ENCODE measurements at regions not wholly inside any gene's neighbourhood (a gene's known extent, or its start where the extent isn't known, plus 50 kb on each side); places are given as distances from the start of the nearest gene placed in this dataset.

DNA sequence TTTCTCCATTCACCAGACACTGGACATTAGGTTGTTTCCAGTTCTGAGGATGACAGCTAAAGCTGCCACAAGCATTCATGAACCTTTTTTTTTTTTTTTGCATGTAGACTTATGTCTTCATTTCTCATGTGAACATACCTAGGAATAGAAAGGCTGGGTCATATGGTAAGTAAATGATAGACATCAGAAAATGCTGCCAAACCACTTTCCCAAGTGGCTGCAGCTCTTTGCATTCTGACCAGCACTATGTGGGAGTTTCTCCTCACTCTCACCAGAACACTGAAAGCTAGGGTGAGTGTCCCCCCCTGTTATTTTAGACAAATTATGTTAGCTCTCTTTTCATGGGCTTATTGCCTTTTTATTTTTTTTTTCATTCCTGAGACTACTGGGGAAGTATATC lies 197.5 kb downstream of the OTOR start:
- no peak for DNase-seq (ENCODE audit: low read depth)

DNA sequence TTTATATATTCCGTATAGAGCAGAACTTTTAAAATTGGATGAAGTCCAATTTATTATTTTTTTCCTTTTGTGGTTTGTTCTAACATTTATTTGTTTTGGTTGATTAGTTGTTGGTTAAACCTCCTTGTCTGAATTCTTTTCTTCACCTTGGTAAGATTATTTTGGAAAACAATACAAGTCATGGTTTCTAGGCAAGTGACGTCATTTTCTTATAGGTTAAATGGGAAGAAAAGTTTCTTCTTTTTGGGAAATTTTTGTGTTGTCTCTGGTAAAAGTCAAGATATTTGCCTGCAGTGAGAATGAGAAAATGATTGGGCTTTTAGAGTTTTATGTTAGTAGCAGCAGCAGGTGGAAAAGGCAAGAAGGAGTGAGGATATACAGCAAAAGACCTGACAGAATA lies 197.9 kb downstream of the OTOR start:
- DNase-seq (ENCODE audit: low read depth), result no peak

DNA sequence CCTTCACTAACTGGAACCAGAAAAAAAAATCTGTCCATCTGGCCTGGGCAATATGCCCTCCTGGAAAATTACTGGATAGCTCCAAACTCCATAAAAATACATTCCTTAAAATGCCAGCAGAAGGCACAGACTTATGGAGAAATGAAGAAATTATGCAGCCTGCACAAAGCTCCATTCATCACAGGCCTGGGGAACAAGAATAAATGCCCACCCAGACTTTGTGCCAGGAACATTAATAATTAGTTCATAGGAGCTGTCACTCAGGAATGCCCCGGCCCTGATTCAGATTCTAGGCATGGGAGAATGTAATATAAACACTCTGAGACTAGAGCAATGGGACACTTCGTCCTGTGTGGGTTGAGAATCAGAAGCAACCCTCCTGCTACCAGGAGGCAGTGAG lies 199.3 kb downstream of the OTOR start:
- DNase-seq (ENCODE audit: low read depth), result no peak

DNA sequence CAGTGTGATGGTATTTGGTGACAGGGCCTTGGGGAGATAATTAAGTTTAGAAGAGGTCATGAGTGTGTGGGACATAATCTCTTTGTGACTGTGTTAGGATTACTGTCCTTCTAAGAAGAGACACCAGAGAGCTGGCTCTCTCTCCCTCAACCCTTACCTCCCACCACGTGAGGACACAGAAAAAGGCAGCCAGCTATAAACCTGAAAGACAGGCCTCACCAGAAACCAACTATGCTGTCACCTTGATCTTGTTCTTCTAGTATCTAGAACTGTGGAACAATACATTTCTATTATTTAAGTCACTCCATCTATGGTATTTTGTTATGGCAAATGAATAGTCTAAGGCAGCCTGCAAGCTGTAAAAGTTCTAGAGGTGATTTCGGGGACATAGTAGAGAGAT lies 203.7 kb downstream of the OTOR start:
- DNase-seq (ENCODE audit: low read depth), result no peak

DNA sequence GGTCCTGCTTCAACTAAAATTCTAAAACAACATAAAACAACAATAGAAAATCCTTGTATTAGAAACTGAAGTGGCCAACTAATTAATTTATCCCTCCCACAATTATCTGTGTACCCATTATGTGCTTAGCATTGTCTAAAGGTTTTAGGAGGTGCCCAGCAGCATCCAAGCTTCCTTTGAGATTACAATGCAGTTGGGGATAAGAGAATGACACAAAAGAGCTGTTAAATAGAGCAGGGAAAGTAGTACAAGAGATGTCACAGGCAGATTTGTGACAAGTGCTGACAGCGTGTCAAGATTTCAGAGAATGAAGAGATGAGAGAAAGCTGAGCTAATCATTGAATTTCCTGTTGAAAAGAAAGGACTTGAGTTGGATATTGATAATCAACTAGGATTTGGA lies 204.8 kb downstream of the OTOR start:
- no peak for DNase-seq (ENCODE audit: low read depth)

DNA sequence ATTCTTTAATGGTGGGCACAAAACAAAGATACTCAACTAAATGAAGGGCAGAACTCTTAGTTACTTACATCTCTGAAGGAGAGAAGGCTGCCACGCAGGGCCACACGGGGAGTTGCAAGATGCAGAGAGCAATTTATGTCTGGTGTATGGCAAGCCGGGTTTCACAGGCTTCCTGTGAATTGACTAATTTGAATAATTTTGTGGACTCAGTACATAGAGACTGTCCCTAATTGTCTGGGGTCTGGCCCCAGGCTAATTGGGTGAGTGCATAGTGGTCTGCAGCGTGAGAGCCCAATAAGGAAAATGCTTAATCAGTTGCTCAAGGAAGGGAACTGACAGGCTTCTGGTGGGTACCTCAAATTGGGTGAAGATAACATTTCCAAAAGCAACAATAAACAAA lies 205.7 kb downstream of the OTOR start:
- no peak for DNase-seq (ENCODE audit: low read depth)

DNA sequence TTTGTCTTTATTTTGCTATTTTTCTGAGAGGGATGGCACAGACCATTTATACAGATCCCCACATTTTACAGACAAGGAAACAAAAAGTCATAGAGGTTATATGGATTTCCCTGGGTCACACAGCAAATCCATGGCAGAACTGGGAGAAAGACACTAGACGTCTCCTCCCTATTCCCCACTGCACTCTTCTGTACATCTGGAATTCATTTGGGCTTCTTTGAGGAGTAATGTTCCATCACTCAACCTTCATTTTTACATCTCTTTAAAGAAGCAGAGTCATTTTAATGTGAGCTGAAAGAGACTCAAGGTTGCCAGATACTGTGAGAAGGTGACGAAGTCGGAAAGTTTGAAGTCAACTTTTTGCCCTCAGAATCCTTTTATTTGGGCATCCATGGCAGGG lies 207.3 kb downstream of the OTOR start:
- no peak for DNase-seq (ENCODE audit: low read depth)

DNA sequence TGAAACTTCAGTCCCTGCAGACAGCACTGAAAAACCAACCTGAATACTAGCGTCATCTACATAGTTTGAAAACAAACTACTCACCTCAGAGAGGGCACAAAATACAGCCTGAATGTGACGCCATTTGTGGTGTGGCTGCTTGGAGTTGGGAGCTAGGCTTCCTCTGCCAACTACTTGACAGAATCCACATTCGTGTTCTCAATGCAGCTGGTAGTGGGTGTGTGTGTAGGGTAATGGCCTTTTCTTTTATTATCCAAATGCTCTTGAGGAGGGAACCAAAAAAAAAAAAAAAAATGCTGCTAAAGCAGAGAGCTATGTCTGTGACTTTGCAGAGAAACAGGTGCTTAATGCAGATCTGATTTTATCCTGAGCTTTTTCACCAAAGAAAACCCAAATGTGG lies 207.8 kb downstream of the OTOR start:
- no peak for DNase-seq (ENCODE audit: low read depth)

DNA sequence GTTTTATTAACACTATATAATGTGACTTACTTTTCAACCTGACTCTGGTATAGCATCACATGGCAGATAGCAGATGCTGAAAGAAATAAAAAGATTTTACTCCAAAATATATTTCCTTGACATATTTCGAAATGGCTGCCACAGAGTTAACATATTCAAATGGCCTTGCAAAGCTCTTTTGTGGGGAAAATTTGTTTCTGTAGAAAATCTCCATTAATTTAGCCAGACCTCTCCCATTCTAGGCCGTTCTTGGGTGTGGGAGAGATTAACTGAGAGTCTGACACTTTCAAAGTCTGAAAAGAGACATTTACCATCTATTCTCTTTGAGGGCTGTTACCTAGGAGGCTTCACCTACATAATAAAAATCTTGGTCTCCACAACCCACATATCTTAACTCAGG lies 217.2 kb downstream of the OTOR start:
- no peak for DNase-seq (ENCODE audit: low read depth)

DNA sequence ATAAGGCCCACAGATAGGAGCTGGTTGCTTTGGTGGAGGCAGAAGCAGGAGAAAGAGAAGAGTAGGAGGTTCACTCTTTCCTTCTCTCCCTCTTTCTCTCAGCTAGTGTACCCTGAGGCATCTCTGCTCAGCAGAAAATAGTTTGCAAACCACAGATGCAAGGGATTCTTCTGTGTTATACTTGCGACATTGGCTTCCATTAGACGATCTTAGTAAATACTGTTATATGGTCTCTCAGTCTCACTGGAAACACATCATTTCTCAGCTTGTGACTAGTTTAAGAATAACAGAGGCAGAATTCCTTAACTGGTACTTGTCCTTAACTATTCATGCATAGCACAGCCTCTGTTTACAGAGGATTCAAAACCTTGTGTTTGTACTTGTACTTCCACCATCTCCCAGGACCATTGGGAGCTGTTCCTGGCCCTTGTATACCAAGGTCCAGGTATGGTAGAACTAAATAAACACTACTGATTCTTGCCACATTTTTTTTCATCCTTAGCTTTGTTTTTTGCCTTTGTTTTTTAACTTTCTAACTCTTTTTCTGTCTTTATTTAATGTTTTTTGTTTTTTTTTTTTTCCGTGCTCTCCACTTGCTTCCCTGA lies 218.2 kb downstream of the OTOR start:
- no peak for DNase-seq (ENCODE audit: low read depth)

DNA sequence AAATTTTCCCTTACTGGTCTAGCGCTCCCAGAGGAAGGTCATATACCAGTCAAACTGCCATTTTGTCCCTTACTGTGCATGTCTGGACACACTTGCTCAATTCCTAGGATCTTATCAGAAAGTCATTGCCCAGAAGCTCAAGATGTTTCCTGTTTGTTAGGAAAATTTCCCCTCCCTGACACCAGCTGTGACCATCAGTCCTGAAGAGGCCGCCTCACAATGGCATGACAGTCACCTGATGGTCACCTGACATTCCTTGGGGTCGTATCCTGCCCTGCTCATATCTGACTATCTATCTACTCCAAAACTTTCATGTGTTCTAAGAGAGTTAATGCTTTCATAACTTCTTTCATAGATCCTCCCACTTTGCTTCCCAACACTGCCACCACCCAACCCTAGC lies 219.9 kb downstream of the OTOR start:
- DNase-seq (ENCODE audit: low read depth), result no peak

DNA sequence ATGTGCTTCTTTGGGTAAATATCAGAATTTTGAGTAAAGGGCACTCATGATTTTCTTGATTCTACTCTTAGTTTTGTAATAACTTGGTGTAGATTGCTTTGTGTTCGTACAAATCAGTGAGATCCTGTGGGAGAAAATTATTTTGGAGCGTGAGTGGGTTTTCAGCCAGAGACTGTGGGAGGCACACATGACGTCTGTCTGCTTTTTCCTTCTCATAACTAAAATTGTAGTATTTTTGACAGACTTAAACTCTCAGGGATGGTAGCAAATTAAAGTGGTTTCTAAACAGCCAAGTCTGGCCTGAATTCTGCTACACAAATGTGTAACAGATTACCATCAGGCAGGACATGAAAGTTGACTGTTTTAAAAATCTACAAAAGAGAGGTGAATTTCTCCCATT lies 222.6 kb downstream of the OTOR start:
- DNase-seq (ENCODE audit: low read depth), result no peak

DNA sequence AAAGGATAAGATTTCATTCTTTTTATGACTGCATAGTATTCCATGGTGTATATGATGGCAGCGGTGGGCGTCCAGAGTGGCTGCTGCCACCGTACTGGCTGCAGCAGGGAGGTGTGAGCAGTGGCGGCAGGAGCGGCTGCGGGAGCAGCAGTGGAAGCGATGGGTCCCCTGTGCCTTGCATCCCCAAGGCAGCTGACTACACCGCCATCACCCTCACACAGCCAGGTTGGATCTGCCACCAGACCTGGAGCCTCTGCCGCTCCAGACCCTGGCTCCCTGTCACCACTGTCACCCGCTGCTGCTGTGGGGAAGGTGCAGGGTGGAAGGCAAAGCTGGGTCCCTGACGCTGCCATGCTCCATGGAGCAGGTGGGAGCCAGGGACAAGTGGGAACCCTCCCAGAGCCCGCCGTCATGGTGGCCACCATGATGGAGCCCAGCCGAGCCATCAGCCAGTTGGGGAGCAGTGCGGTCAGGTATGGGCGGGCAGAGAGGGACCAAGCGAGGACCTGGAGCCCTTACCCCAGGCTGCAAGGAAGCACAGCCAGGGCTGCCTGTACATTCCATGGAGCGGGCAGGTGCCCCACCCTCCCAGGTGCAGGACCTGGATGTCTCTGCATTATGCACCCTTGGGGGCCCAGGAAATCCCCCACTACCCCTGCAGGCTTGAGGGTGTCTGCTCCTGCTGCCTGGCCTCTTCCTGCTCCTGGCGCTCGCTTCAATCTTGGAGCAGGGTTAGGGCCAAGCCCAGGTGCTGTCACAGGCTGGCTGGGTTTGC lies 226.1 kb downstream of the OTOR start:
- no peak for DNase-seq (ENCODE audit: low read depth)

DNA sequence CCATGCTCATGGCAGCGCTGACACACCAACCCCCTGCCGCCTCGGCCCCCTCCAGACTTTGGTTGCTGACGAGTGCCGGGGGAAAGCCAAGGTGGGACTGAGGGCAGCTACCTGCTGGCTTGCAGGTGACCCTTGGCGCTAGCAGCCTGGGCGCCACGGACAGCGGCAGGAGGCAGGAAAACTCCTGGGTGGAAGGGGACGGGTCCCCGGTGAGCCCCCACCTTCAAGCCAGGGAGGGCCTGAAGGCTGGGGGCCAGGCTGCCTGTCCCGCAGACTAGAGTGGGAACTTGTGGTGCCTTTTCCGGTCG lies 226.7 kb downstream of the OTOR start:
- no peak for DNase-seq (ENCODE audit: low read depth)

DNA sequence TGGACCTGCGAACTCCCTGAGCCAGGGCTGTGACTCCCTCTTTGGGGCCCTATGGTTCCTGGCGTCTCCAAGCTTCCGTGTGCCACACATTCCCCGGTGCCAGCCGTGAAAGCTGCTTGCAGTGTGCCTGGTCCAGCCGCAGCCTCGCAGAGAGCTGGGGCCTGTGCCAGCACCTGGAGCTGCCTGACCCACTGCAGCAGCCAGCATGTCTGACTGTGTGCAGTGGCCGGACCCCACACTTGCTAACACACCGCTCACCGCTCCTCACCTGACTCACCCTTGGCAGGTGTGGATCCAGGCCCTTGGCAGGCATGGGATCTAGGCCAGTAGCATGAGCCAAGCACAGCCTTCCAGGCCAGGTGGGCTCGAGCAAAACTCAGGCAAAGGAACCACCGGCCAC lies 227.5 kb downstream of the OTOR start:
- DNase-seq (ENCODE audit: low read depth), result no peak

DNA sequence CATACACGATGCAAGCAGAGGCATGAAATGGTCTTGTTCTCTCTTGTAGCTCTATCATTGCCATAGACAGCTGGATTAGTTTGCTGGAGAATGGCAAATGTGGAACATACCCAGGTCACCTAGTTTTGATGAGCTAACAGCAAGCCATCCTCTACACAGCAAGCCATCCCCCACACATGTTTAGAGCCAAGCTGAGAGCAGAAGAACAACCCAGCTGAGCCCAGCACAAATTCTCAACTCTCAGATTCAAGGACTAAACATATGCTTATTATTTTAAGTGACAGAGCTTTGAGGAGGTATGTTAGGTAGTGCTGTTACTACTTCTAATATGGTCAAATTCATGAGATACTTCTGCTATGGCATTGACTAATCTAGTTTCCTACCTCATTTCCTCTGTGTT lies 230.3 kb downstream of the OTOR start:
- DNase-seq (ENCODE audit: low read depth), result no peak

DNA sequence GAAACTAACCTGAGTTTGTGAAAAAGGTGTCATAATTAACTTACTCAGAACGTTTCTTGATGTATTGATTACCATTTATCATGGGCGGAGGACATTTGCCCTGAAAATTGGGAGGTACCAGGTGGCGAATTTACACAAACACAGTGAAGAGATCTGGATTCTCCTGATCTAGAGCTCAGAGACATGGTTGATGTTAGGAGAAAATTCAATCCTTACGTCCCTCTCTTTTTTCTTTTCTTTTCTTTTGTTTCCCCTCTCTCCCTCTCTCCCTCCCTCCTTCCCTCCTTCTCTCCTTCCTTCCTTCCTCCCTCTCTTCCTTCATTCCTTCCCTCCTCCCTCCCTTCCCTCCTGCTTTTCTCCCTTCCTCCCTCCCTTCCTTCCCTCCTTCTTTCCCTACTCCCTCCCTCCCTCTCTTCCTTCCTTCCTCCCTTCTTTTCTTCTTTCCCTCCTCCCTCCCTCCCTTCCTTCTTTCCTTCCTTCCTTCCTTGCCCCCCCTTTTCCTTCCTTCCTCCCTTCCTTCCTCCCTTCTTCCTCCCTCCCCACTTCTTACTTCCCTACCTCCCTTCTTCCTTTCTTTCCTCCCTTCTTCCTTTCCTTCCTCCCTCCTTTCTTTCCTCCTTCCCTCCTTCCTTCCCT lies 234.1 kb downstream of the OTOR start:
- no peak for DNase-seq (ENCODE audit: low read depth)

DNA sequence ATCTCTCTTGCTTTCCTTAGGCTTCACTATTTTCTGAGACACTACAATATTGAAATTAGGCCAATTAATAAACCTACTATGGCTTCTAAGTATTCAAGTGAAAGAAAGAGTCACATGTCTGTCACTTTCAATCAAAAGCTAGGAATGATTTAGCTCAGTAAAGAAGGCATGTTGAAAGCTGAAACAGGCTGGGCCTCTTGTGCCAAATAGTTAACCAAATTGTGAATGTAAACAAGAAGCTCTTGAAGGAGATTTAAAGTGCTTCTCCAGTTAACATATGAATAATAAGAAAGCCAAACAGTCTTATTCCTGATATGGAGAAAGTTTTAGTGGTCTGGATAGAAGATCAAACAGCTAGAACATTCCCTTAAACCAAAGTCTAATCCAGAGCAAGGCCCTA lies 236.3 kb downstream of the OTOR start:
- no peak for DNase-seq (ENCODE audit: low read depth)

DNA sequence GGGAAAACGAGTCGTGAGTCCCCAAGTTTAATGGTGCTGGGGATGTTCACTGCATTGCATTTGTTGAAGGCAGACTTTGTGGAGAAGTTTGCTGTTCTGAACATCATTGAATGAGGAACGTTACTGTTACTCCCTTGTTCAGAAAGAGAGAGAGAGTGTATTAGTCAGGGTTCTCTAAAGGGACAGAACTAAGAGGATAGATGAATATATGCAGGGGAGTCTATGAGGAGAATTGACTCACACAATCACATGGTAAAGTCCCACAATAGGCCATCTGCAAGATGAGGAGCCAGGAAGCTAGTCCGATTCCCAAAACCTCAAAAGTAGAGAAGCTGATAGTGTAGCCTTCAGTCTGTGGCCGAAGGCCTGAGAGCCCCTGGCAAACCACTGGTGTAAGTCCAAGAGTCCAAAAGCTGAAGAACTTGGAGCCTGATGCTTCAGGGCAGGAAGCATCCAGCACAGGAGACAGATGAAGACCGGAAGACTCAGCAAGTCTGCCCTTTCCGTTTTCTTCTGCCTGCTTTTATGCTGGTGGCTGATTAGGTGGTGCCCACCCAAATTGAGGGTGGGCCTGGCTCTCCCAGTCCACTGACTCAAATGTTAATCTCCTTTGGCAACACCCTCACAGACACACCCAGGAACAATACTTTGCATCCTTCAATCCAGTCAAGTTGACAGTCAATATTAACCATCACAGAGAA lies 223.5 kb upstream of the PCSK2 start:
- no peak for DNase-seq (ENCODE audit: low read depth)

DNA sequence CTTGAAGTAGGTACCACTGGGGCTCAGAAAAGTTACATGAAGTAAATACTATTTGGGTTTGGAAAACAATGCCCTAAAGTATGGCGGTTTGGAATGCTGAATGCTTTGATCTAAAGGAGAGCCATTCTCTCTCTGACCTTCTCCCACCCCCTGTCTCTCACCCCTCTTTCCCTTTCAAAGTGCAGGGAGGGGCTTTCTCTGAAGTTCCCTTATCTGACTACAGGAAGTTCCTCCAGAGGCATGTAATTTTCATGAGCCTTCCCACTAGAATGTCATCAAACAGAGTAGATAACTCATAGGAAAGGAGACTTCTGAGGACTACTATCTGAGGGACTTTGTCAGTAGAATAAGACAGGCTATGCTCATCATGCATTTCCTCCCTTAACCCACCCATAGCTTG lies 216.7 kb upstream of the PCSK2 start:
- no peak for DNase-seq (ENCODE audit: low read depth)

DNA sequence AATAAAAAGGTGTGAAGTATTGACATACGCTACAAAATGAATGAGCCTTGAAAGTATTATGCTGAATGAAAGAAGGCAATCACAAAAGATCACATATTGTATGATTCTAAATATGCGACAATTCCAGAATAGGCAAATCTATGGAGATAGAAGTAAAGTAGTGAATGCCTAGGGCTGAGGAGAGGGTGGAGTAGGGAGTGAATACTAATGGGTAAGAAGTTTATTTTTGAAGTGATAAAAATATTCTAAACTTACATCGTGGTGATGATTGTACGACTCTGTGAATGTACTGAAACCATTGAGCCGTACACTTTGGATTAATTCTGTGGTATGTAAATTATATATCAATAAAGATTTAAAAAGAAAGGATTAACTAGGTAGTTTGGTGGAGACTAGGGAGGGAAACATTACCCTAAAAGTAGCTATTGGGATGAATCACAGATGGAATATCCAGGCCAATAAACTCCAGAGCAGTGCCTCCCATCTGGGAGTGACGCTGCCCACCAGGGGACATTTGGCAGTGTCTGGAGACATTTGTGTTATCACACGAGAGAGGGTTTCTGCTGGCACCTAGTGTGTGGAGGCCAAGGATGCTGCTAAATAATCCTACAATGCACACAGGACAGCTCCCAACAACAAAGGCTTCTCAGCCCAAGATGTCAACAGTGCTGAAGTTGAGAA lies 214.2 kb upstream of the PCSK2 start:
- no peak for DNase-seq (ENCODE audit: low read depth)

DNA sequence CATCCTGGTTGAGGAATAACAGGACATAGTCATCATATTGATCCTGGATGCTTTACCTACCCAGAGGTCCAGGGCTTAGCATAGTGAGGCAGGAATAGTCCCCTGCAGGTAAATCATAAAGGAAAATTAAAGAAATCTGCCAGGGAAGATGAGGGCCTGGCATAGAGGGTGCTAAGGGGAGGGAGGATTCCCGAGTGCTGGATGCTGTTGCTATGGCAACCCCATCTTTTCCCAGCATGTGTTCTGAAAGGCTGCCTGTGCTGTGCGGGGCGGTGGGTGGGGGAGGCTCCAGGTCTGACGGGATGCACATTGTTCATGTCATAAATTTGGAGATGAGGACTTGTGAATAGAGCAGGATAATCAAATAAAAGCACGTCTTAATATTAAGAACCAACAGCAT lies 212.6 kb upstream of the PCSK2 start:
- DNase-seq (ENCODE audit: low read depth), result no peak
